ENCODE measurements at regions not wholly inside any gene's neighbourhood (a gene's known extent, or its start where the extent isn't known, plus 50 kb on each side); places are given as distances from the start of the nearest gene placed in this dataset.

GRCh38 chr14:39766397-39767000, 334.3 kb upstream of the FBXO33 start:
- DNase-seq (ENCODE audit: low read depth, low spot score) = no peak
- H3K27ac ChIP-seq = no peak overlapping the region

DNA sequence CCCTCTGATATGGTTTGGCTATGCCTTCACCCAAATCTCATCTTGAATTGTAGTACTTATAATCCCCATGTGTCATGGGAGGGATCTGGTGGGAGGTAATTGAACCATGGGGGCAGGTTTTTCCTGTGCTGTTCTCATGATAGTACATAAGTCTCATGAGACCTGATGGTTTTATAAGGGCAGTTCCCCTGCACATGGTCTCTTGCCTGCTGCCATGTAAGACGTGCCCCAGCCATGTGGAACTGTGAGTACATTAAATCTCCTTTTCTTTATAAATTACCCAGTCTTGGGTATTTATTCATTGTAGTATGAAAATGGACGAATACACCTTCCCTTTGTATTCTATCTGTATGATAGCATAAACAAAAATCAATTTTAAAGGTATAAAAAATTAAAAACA, 333.4 kb upstream of the FBXO33 start:
- no peak for DNase-seq (ENCODE audit: low read depth, low spot score)
- H3K27ac ChIP-seq = no peak overlapping the region

- no peak for DNase-seq (ENCODE audit: low read depth, low spot score)
- no peak overlapping the region for H3K27ac ChIP-seq
Observed at GRCh38 chr14:39763402-39763890, 331.2 kb upstream of the FBXO33 start.

DNA sequence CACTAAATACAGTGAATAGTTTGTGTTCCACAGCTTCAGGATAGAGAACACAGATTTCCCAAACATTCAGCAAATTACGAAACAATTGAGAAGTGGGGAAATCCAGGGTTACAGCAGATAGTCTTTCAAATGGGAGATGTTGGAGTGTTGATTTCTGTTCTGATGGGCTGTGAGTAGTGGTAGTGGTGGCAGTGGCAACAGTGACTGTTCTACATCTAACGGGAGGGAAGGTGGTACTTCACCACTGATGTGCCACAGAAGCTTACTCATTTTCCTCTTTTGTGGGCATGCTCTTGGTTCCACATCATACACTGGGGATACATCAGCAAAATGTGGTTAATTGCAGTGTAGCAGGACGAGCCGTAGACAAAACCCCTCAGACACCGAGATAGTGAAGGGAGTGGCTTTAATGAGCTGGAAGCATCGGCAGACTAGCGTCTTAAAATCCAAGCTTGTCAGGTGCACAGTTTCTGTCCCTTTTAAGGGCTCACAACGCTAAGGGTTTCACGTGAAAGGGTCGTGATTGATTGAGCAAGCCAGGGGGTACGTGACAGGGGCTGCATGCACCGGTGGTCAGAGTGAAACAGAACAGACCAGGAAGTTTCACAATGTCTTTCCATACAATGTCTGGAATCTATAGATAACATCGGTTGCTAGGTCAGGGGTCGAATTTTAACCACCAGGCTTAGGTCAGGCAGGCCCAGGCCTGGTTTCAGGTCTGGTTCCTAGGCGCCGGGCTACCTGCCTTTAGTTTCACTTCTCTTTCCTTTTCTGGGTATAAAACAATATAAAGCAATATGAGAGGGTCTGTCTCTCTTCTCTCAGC, 330.6 kb upstream of the FBXO33 start:
- no peak for DNase-seq (ENCODE audit: low read depth, low spot score)

GRCh38 chr14:39755269-39755878, 323.1 kb upstream of the FBXO33 start:
- no peak for DNase-seq (ENCODE audit: low read depth, low spot score)
- H3K27ac ChIP-seq = no peak overlapping the region

More for the DNA sequence above, 330.6 kb upstream of the FBXO33 start:
- H3K27ac ChIP-seq = no peak overlapping the region

- H3K27ac ChIP-seq = no peak overlapping the region
- DNase-seq (ENCODE audit: low read depth, low spot score) = no peak
Observed at GRCh38 chr14:39740454-39740853, 308.2 kb upstream of the FBXO33 start.

- DNase-seq (ENCODE audit: low read depth, low spot score) = no peak
- H3K27ac ChIP-seq = no peak overlapping the region
Observed at GRCh38 chr14:39739796-39740195, 307.6 kb upstream of the FBXO33 start.

DNA sequence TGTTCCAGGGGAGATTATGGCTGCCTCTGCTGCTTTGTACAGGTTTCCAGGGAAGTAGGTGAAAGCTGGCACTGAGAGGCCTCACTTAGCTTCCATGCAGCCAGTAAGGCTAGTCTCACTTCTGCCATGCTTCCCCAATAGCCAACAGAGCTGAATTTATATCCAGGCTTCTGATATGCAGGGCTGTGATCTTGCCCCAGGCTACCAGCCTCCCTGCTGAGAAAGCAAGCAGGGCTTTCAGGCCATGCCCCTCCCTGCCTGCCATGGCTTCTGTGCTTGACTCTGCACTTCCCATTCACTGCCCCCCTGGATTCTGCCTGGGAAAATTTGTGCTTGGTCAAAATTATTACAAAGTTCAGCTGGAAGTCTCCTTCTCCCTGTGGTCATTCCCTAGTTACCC, 302.1 kb upstream of the FBXO33 start:
- DNase-seq (ENCODE audit: low read depth, low spot score) = no peak
- no peak overlapping the region for H3K27ac ChIP-seq

GRCh38 chr14:39733741-39734140, 301.5 kb upstream of the FBXO33 start:
- DNase-seq (ENCODE audit: low read depth, low spot score) = no peak
- H3K27ac ChIP-seq = no peak overlapping the region

- H3K27ac ChIP-seq = no peak overlapping the region
- DNase-seq (ENCODE audit: low read depth, low spot score) = no peak
Observed at GRCh38 chr14:39731912-39732311, 299.7 kb upstream of the FBXO33 start.

DNA sequence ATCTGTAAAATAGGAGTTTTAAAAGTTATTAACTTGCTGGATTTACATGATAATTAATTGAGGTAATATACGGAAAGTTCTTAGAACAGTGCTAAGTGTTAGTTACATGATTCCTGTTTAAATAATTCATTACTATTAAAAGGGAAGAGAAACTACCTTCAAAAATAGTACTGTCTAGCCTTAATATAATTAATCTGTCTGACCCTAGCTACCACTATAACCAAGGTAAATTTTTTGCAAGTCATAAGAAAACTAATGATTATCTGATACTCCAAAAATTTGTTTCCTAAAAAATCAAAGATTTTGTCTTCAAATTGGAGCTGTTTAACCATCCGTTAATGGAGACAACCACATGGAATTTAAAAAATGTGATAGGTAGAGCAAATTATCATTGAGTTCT, 294.3 kb upstream of the FBXO33 start:
- no peak overlapping the region for H3K27ac ChIP-seq
- DNase-seq (ENCODE audit: low read depth, low spot score) = no peak

DNA sequence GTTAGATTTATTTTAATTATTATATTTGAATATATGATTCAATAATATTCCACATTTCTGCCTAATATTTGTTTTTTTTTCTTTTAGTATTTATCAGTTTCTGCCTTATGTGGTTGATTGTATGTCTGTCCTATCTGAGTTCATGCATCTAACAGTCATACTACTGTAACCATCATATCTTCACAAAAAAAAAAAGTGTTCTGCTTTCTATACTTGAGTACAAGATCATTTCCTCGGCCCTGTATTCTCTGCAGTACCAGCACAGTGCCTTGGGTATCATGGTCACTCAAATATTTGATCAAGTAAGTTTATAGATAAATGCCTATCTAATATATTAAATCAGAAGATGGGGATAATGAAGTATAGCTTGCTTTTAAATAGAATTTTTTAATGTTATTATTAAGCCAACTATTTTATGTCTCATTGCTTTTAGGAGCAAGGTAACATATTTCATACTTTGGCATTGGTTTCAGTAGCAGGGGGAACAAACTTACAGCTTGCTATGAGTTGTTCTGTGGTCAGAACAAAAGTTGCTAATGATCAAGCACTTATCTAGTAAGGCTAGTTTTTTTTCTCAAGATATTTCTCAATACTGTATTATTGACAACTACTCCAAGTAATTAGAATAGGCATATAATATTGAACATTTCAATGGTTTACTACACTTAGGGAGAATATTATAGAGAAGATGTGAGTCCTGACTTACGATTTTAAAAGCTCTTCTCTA, 290.5 kb upstream of the FBXO33 start:
- no peak for DNase-seq (ENCODE audit: low read depth, low spot score)
- H3K27ac ChIP-seq = no peak overlapping the region

- no peak for DNase-seq (ENCODE audit: low read depth, low spot score)
- no peak overlapping the region for H3K27ac ChIP-seq
Observed at GRCh38 chr14:39716987-39717570, 284.8 kb upstream of the FBXO33 start.

- H3K27ac ChIP-seq = no peak overlapping the region
- no peak for DNase-seq (ENCODE audit: low read depth, low spot score)
Observed at GRCh38 chr14:39712293-39712999, 280.2 kb upstream of the FBXO33 start.

GRCh38 chr14:39704594-39704993, 272.4 kb upstream of the FBXO33 start:
- DNase-seq (ENCODE audit: low read depth, low spot score) = no peak
- no peak overlapping the region for H3K27ac ChIP-seq

DNA sequence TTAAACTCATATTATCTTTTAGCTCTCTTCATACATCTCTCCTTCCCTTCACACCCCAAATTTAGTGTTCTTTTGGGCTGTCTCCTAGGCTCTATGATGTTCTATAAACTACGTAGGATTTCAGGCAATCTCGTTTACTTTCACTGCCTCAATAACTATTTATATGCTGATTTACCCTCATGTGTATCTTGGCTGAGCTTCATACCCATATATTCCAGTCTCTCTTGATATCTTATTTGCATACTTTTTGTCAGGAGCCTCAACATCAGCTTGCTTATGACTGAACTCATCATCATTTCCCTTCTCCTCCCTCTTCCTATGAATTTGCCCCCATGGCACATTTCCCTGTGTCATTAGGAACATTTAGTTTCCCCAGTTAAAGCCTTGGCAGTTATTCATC, 262.1 kb upstream of the FBXO33 start:
- H3K27ac ChIP-seq = no peak overlapping the region
- DNase-seq (ENCODE audit: low read depth, low spot score) = no peak

- no peak for DNase-seq (ENCODE audit: low read depth, low spot score)
- no peak overlapping the region for H3K27ac ChIP-seq
Observed at GRCh38 chr14:39683691-39684260, 251.5 kb upstream of the FBXO33 start.

- no peak overlapping the region for H3K27ac ChIP-seq
- DNase-seq (ENCODE audit: low read depth, low spot score) = no peak
Observed at GRCh38 chr14:39682582-39682981, 250.3 kb upstream of the FBXO33 start.

DNA sequence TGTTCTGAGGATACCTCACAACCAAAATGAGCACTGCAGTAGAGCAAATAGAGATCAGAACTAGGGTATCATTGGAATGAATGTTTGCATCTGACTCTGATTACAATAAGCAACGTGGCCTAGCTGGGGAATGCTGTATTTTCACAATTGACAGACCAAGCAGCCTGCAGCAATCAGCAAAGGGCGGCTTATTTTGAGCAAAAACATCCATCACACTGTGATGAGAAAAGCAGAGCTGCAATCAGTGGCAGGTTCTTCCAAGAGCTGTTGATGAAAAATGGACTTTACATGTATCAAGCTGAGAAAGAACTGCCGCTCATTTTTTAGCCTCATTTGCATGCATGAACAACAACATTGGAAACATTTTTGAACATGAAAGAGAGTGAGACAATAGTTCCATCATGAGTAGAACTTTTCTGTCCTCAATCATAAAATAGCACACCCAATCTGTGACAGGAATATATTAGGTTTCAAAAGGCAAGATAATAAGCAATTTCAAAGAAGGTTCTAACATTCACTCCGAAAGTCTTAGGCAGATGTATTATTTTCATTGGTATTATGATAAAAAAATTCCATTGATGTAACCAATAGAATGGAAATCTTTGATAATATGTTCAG, 249.7 kb upstream of the FBXO33 start:
- no peak overlapping the region for H3K27ac ChIP-seq
- DNase-seq (ENCODE audit: low read depth, low spot score) = no peak
